ENCODE measurements at regions not wholly inside any gene's neighbourhood (a gene's known extent, or its start where the extent isn't known, plus 50 kb on each side); places are given as distances from the start of the nearest gene placed in this dataset.
"Not testable (repeated sequence)": the region's sequence is repeated elsewhere in the genome, so short reads cannot be mapped to it uniquely, and the experiment has no call there.

GRCh38 chr21:9001890-9002663 lies 1519.3 kb upstream of the TPTE start:
- not testable (repeated sequence) for DNase-seq

DNA sequence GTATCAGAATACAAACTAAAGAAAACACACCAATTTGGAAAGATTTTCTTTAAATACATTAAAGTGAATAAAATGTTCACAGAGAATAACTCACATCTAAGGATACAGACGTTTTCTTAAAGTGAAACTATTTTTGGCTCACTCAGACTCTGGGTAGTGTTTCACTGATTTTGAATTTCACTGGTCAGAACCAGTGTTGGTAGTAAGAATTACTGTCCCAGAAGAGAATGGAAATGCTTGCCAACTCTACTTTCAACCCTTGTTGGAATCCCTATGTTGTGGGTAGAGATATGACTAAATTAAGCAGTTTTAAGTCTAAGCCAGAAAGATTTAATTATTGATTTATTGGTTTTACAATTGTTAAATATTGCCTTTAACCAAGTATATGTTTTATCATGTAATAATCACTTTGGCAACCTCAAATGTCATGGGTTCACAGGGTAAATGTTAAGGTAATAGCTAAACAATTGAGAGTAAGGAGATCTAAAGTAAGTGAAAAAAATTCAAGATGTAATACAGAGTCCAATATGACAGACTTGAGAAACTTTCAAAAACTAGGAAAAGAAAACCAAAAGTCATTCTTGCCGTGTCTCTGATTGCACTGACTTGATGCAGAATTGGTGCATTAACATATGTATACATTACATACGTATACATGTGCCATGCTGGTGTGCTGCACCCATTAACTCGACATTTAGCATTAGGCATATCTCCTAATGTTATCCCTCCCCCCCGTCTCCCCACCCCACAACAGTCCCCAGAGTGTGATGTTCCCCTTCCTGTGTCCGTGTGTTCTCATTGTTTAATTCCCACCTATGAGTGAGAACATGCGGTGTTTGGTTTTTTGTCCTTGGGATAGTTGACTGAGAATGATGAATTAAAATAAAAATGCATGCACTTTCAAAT lies 1517.2 kb upstream of the TPTE start:
- DNase-seq, result not testable (repeated sequence)

DNA sequence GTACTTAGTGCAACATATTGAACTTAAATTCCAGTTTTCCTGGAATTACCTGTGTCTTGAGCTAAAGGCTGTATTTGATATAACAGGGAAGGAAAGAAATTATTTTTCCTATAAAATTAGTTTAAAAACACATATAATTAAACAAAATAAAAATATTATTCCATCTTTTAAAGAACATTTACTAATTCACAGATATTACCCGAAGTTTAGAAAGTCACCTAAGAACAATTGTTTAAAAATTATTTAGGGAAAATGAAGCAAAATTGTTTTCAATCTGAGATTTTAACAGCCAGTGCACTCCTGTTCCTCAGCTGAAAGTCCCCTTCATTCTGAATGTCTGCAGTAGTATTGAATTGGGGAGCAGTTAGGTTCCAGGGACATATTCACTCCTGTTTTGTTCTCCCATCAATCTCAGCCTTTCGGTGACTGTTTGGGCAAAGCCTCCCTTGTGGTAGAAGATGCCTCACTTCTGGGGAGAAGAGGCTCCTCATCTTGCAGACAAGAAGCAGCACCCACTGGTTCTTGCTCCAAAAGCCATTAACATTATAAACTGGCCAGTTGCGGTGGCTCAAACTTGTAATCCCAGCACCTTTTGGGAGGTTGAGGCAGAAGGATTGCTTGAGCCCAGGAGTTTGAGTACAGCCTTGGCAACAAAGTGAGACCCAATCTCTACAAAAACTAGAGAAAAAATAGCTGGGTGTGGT lies 1516.4 kb upstream of the TPTE start:
- not testable (repeated sequence) for DNase-seq

DNA sequence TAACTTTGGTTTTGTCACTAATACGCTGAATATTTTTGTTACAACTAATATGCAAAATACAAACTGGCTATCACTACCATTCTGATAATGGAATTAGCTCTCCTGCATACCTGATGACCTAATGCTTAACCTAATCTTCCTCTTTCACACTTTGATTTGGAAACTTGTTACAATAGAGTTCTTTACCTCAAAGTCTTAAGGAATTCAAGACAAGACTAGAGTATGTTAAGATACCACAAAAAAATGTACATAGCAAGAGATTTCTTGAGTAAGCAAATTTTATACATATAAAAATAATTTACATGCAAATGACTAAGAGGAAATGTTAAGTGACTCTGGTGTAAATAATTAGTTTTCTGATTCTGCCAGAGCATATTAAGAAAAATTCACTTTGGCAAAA lies 1515.7 kb upstream of the TPTE start:
- not testable (repeated sequence) for DNase-seq

DNA sequence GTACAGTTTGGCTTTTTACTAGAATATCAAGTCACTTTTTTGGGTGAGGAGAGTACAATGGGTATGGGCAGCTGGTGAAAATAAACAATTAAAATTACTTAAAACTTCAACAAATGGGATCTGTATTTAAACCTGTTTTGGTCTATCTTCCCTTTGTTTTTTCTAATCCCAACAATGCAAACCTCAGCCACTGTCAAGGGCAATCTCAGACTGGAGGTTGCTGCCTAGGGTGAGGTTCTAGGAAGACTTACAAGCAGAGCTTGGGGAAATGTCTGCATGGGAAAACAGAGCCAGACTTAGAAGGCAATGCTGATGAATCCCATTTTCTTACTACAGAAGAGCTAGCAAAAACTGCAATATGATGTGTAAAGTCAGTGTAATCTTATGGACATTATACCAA lies 1515.3 kb upstream of the TPTE start:
- DNase-seq, result not testable (repeated sequence)

DNA sequence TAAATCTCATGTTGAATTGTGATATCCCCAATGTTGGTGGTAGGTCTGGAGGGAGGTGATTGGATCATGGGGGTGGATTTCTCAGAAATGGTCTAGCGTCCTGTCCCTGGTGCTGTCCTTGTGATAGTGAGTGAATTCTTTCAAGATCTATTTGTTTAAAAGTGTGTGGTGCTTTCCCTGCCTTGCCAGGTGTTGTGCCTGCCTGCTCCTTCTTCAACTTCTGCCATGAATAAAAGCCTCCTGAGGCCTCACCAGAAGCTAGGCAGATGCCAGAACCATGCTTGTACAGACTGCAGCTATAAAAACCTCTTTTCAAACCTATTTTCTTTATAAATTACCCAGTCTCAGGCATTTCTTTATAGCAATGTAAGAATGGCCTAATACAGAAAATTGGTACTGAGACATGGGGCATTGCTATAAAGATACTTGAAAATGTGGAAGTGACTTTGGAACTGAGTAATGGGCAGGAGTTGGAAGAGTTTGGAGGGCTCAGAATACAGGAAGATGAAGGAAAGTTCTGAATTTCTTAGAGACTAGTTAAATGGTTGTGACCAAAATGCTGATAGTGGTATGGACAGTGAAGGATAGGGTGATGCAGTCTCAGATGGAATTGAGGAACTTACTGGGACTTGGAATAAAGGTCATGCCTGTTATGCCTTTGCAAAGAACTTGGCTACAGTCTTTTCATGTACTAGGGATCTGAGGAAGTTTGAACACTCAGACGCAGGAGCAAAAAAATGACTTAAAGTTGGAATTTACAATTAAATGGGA lies 1514.6 kb upstream of the TPTE start:
- DNase-seq, result not testable (repeated sequence)

- no peak for DNase-seq
Measured at GRCh38 chr21:9008636-9009035, 1512.7 kb upstream of the TPTE start.

DNA sequence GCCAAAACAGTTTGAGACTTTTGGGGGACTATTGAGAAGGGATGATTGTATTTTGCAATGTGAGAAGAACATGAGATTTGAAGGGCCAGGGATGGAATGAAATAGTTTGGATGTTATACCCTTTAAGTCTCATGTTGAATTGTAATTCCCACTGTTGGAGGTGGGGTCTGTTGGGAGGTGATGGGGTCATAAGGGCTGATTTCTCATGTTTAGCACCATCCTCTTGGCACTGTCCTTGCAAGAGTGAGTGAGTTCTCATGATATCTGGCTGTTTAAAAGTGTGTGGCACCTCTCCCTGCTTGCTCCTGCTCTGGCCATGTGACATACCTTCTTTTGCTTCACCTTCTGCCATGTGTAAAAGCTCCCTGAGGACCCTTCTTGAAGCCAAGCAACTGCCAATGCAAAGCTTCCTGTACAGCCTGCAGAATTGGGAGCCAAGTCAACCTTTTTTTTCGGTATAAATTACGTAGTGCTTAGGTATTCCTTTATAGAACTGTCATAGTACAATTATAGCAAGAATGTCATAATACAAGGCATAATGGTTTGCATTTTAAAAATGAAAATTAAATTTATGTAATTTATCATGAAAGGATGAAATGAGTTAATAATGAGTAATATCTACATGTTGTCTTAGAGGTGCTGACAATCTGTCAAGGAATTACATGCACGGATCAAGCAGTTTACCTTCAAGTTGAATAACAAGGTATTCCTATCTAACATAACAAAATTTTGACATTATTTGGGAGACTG lies 1511.9 kb upstream of the TPTE start:
- not testable (repeated sequence) for DNase-seq

DNA sequence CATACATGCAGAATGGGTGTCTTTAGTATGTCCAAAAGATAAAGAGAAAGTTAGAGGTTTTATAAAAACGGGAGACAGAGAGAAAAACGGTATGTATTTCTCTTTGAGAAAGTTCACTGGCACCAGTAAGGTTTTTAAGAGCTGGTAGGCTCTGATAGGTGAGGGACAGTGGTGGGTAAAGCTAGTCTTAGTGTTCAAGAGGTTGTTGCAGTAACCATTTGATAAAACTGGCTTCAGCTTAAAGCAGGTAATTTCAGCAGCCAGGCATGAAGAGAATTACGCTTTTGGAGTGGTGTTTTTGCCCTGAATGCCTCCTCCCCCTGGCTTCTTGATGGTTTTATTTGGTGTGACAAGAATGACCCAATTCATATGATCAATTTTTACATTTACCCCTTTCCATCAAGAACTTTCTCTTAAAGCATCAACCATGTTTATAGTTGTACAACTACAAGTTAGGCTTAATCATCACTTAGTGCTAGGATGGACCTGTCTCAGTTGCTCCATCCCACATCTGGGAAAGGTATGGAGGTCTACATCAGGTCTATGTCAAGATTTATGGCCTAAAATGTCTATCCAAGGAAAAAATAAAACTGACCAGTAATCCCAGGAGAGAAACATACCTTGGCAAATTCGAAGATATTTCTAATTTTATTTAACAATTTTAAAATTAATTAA lies 1511.1 kb upstream of the TPTE start:
- not testable (repeated sequence) for DNase-seq

DNA sequence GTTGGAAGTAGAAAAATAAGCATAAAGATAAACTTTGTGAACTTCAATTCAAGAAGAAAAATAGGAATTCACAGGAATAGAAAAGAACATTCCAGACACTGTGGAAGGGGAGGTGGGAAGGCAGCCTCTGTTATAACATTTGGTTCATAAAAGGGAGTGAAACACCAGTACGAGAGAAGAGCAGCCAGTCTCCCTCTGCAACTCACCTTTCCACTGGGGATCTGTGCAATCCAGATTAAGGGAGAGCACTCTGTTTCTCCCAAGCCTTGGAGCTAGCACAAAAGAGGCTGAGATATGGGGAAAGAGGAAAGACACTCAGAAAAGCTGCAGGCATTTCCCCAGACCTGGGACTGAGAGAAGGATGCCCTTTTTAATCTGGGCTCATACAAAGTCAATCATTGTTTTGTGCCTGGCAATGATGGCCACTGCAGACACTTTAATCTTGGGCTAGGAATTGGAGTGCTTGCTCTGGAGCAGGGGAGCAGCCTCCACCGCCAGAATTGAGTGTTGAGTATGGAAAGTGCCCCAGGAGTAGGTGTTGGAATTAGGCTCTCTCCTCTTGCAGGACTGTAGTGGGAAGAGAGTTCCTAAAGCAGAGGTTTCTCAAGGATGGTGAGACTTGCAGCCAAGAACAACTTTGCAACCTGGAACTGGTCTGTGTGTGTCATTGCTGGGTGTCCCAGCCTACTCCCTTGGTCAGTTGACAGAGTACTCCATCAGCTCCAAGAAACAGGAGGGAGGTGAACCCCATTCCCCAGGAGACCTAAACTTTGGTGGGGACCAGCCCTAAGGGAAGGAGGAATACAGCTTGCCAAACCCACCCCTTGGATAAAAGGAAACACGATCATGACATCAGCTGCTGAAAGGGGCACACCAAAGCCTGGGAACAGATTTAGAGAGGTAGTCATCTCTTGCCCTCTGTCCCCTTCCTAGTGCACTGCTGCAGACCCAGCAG lies 1510.2 kb upstream of the TPTE start:
- DNase-seq, result not testable (repeated sequence)

GRCh38 chr21:9011916-9012315 lies 1509.5 kb upstream of the TPTE start:
- not testable (repeated sequence) for DNase-seq

DNA sequence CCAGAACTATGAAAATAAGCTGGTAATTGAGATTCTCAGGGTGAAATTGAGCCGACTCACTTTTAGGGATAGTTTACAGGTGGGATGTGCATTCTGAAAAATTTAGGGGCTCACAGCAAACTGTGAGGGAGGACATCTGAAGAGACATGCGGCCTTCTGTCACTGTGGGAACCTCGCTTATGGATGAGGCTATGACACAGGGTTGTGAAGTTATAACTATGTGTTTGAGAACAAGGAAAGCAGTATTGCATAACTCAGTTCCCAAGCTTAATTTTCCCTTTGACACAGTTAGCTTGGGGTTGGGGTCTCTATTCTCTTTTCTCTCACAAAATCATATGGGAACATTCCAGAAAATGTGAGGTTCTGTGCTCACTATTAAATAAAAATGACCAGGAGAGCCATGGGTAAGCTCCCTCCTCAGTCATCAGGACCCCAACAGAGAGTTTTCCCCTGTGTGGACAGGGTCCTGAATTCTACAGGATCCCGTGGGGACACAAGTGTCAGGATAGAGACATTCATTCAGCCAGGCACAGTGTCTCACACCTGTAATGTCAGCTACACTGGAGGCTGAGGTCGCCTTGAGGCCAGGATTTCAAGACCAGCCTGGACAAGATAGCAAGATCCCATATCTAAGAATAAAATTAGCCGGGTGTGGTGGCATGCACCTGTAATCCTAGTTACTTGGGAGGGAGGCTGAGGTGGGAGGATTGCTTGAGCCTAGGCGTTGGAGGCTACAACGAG lies 1507.7 kb upstream of the TPTE start:
- not testable (repeated sequence) for DNase-seq

DNA sequence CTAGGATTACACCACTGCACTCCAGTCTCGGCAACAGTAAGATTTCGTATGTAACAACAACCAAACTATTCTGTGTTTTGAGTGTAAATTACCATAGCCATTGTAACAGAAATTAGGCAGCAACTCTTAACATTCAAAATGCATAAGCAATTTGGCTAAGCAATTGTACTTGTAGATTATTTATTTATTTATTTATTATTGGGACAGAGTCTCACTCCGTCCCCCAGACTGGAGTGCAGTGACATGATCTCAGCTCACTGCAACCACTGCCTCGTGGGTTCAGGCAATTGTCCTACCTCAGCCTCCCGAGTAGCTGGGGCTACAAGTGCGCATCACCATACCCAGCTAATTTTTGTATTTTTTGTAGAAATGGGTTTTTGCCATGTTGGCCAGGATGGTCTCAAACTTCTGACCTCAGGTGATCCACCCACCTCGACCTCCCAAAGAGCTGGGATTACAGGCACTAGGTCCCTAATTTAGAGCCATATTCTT lies 1507.1 kb upstream of the TPTE start:
- not testable (repeated sequence) for DNase-seq

DNA sequence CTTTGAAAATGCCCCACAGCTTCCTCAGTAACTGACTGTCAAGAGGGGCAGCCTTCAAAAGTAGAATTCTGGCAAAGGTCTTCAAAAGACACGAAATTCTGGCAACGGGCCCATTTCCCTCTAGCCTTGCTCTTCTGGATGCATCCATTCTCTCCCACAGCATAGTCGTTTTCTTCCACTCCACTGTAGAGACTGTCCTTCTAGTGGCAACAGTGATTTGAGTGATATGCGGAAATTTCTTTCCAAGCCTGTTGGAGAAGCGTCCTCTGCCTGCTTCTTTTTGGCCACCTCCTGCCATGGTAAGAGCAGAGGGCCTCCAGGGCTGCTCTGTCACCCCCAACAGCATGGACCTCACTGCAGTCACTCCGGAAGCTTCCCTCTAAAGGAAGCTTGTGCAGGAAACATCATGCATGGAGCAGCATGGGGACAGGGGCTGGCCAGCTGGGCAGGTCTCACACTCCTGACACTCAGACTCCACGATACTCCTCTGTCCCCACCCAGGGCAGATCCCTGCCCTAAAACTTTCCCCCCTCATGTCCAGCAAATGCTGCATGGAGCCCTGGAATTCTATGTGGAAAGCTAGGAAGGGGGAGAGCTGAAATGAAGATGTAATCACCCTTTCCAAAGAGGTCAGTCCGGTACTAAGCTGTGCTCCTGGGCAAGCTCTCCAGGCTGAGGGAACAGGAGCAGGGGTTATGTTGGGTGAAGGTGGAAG lies 1505.7 kb upstream of the TPTE start:
- peak in 1 of 2 experiments; percentile 32 for DNase-seq

- not testable (repeated sequence) for DNase-seq
Measured at GRCh38 chr21:9017206-9017605, 1504.2 kb upstream of the TPTE start.

DNA sequence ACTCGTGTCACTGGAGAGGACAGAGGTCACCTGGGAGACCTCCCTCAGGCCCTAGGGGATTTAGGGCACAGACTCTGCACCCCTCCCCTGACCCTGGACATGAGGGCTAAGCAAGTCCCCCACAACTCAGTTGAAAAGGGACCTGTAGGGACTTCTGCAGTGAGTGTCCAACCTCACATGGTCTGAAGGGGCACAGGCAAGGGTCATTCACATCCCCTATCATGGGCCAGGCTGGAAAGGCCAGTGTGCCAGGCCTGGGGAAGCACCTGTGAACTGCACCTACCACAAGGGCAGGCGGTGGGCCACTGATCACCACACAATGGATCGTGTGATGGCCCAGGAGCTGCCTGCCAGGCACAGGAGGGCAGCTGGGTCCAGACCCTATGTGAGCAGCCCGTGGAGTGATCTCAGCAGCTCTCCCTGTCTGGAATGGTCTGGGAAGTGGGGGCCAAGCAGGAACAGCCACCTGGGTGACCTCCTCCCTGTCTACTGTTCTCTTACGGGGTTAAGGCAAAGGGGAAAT lies 1502.6 kb upstream of the TPTE start:
- not testable (repeated sequence) for DNase-seq

DNA sequence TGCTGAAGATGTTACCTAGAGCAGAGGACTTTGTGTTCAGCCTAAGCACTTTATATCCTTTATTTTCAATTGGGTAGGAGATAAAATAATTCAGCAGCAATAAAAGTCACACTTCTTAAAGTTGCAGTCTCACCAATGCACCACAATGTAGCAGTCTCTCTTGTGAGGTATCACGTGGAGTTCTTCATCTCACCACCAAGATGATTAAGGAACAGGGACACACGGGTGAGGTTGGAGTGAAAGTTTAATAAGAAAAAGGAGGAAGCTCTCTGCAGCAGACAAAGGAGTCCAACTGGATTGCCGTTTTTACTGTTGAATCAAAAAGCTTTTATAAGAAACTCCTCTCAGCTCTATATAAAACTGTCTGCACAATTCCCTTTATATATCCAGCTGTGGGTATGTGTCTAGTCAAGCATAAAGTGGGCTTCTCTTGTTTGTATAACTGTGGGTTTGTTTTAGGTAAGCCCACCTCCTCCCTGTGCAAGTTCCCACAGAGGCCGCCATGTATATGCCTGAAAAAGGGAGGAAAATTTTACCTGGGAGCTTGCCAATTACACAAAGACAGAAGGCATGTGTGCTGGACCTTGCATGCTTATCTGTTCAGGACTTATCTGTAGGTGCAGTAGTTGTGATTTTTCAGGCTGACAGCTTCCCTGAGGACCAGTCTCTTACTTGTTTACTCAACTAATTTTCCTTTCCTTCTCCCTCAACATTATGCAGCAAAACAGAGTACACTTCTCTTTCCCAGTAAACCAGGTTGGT lies 1497.2 kb upstream of the TPTE start:
- not testable (repeated sequence) for DNase-seq
